Liver (tissue), 3 donors: ENCODE measurements at regions not wholly inside any gene's neighbourhood (a gene's known extent, or its start where the extent isn't known, plus 50 kb on each side); places are given as distances from the start of the nearest gene placed in this dataset.

ENCODE experiments used
- CTCF ChIP-seq: fragments of 150-350 bp; IDR thresholded peaks from 2 replicates; pipeline ENCODE4 v1.5.1; 2017; ENCODE audit warnings: improper control_type of control experiment, low read depth, low read length; ENCODE audit not compliant: missing input control
- EGR1 ChIP-seq, 2 donors: IDR thresholded peaks; 2 replicates each; pipeline ENCODE4 v1.6.1; 2016 to 2018; ENCODE audit warnings: antibody characterized with exemption in 2 of 2, low read depth in 2 of 2
- GABPA ChIP-seq, 2 donors: IDR thresholded peaks in 1 of 2; conservative IDR thresholded peaks in 1 of 2; 2 replicates each; pipeline ENCODE4 v1.6.1; 2016; ENCODE audit warnings: antibody characterized with exemption in 2 of 2, mild to moderate bottlenecking in 1 of 2, moderate library complexity in 1 of 2
- MAX ChIP-seq: IDR thresholded peaks from 2 replicates; pipeline ENCODE4 v1.6.1; 2016; ENCODE audit warnings: antibody characterized with exemption
- NR2F2 ChIP-seq: IDR thresholded peaks from 2 replicates; pipeline ENCODE4 v1.6.1; 2016; ENCODE audit warnings: antibody characterized with exemption
- RAD21 ChIP-seq, 2 donors: IDR thresholded peaks; 2 replicates each; pipeline ENCODE4 v1.6.1; 2016; ENCODE audit warnings: antibody characterized with exemption in 2 of 2, mild to moderate bottlenecking in 2 of 2
- REST ChIP-seq: IDR thresholded peaks from 2 replicates; pipeline ENCODE4 v1.6.1; 2016; ENCODE audit warnings: antibody characterized with exemption, mild to moderate bottlenecking
- RXRA ChIP-seq, 2 donors: IDR thresholded peaks; 2 replicates each; pipeline ENCODE4 v1.6.1; 2017 to 2018; ENCODE audit warnings: antibody characterized with exemption in 2 of 2, mild to moderate bottlenecking in 1 of 2
- TAF1 ChIP-seq: conservative IDR thresholded peaks from 2 replicates; pipeline ENCODE4 v1.6.1; 2016; ENCODE audit warnings: antibody characterized with exemption, mild to moderate bottlenecking
- YY1 ChIP-seq: IDR thresholded peaks from 2 replicates; pipeline ENCODE4 v1.6.1; 2016; ENCODE audit warnings: antibody characterized with exemption, mild to moderate bottlenecking
- donor health status: healthy.
- donor health status: healthy.

GRCh38 chr18:44280479-44280878 is 400.2 kb upstream of the SETBP1 start:
- TF ChIP-seq CTCF, result no peak
- TF ChIP-seq EGR1 (IDR thresholded peaks at IDR 0.05; ENCODE audit: low read depth in 2 of 2), result no peak
- no peak for TF ChIP-seq REST
- TF ChIP-seq RAD21 (IDR thresholded peaks at IDR 0.05), result no peak
- TF ChIP-seq NR2F2, result no peak
- TF ChIP-seq GABPA (IDR thresholded peaks at IDR 0.05 in 1 of 2, conservative IDR thresholded peaks at IDR 0.05 in 1 of 2), result no peak
- TF ChIP-seq MAX, result no peak
- TF ChIP-seq TAF1, result no peak
- no peak for TF ChIP-seq YY1
- TF ChIP-seq RXRA (IDR thresholded peaks at IDR 0.05), result no peak
